GM12865 (cell line): ENCODE measurements at regions not wholly inside any gene's neighbourhood (a gene's known extent, or its start where the extent isn't known, plus 50 kb on each side); places are given as distances from the start of the nearest gene placed in this dataset.

Experiments used
- DNase-seq: peaks from one replicate; pipeline ENCODE4 v3.0.0; 2010; ENCODE audit warnings: low read depth
- H3K4me3 ChIP-seq: 2 replicates; pipeline ENCODE4 v1.5.1; 2011; ENCODE audit warnings: mild to moderate bottlenecking, low read depth, low read length, control low read depth
- TF ChIP-seq, protein P1 (sequence below): IDR thresholded peaks from 2 replicates; pipeline ENCODE4 v1.5.1; 2011; ENCODE audit warnings: low read length, control low read depth, low read depth, inconsistent platforms; ENCODE audit not compliant: insufficient read depth; ENCODE audit errors: missing control alignments

DNA sequence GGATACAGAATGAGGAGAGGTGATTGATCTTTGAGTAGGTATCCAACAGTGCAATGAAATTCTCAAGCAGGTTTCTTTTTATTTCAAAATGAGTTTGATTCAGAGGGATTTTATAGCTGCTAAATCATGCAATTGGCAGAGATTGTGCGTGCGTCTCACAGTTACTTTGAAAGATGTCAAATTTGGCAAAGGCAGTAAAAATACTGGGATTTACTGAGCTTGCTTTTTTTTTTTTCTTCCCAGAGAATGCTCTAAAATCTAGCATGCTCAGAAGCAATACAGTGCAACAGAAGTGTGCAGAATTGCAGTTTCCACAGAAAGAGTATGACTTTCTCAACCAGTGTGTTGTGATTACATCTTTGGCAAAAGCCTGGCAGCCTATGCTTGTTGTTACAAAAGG lies 410.7 kb upstream of the GOT2 start:
- TF ChIP-seq, protein P1, sequence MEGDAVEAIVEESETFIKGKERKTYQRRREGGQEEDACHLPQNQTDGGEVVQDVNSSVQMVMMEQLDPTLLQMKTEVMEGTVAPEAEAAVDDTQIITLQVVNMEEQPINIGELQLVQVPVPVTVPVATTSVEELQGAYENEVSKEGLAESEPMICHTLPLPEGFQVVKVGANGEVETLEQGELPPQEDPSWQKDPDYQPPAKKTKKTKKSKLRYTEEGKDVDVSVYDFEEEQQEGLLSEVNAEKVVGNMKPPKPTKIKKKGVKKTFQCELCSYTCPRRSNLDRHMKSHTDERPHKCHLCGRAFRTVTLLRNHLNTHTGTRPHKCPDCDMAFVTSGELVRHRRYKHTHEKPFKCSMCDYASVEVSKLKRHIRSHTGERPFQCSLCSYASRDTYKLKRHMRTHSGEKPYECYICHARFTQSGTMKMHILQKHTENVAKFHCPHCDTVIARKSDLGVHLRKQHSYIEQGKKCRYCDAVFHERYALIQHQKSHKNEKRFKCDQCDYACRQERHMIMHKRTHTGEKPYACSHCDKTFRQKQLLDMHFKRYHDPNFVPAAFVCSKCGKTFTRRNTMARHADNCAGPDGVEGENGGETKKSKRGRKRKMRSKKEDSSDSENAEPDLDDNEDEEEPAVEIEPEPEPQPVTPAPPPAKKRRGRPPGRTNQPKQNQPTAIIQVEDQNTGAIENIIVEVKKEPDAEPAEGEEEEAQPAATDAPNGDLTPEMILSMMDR: no peak
- H3K4me3 ChIP-seq: no peak overlapping the region
- DNase-seq: no peak

DNA sequence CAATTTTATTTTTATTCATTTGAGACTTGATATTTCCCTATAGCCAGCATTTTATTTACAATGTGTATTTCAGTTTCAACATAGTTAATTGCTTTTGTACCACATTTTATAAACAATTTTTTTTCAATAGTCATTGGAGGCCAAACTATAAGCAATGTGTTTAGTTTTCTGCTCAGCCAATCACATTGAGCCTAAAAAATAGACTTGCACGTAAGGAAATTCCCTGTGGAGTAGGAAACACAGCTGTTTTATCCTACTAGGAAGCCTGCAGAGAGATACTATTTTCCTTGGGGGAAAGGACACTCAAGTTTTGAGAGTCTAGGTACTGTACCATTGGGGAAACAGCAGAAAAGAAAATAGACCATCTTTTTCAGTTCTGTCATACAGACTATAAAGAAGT lies 410.2 kb upstream of the GOT2 start:
- TF ChIP-seq, protein P1: no peak
- H3K4me3 ChIP-seq: no peak overlapping the region
- no peak for DNase-seq

DNA sequence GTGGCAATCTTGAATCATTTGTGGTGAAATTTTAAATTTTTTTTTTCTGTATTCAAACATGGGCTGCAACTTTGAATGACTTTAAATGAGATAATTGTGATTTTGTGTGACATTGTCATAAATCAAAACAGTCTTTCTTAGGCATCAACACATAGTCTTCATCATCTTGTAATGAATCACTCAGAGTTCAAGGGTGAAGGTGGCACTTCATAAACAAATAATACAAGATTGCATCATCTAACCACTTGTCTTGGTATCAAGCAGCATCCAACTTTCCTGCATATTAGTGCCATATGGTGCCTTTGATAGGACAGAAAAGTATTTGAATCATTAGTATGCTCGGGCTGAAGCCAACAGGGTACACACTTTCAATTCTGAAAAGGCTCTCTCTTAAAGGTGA lies 392.4 kb upstream of the GOT2 start:
- no peak overlapping the region for H3K4me3 ChIP-seq
- TF ChIP-seq, protein P1: no peak
- DNase-seq: no peak

DNA sequence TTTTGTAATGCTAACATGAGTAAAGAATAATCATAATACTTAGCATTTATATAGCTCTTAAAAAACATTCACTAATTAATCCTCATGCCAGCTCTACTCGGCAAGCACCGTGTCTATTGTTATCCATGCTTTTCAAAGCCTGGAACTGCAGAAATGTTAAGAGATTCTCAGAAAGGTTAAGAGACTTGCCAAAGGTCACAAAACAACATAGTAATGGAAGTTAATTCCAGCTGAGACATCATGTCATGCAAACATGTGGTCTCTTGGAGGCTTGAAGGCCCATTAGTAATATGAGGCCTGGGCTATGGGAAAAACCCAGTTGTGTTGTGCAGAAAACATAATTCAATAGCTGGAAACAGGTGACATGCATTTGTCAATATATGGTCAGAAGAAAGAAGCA lies 389.9 kb upstream of the GOT2 start:
- DNase-seq: no peak
- H3K4me3 ChIP-seq: no peak overlapping the region
- TF ChIP-seq, protein P1: no peak

DNA sequence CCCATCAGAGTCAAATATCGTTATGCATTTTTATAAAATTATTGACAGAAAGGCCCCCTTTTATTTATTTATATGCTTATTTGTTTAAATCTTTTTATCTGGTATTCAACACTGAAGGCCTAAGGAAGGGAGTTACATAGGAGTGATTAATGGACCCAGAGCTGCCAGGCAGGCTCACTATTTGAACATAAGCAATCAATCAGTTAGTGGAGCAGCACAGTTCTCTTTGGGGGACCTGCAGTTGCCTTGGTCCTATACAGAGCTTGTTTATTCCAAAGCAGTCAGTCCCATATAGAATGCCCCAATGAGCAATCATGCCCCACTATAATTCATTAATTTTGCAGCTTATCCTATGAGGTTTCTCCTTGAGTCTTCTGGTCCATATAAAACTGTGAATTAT lies 389.4 kb upstream of the GOT2 start:
- no peak for DNase-seq
- no peak overlapping the region for H3K4me3 ChIP-seq
- TF ChIP-seq, protein P1: no peak

DNA sequence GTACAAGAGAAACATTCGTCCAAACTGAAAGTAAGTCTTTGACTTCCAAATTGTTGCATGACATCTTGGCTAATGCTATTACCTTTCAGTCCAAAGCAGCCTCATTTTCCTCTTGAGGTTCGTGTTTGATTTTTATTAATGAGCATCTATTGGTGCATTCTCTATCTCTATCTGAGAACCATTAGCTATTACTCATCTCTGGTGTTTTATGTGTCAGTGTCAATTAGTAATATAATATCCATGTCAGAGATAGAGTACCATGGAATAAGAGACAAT lies 388.1 kb upstream of the GOT2 start:
- no peak for DNase-seq
- TF ChIP-seq, protein P1: no peak
- H3K4me3 ChIP-seq: no peak overlapping the region

DNA sequence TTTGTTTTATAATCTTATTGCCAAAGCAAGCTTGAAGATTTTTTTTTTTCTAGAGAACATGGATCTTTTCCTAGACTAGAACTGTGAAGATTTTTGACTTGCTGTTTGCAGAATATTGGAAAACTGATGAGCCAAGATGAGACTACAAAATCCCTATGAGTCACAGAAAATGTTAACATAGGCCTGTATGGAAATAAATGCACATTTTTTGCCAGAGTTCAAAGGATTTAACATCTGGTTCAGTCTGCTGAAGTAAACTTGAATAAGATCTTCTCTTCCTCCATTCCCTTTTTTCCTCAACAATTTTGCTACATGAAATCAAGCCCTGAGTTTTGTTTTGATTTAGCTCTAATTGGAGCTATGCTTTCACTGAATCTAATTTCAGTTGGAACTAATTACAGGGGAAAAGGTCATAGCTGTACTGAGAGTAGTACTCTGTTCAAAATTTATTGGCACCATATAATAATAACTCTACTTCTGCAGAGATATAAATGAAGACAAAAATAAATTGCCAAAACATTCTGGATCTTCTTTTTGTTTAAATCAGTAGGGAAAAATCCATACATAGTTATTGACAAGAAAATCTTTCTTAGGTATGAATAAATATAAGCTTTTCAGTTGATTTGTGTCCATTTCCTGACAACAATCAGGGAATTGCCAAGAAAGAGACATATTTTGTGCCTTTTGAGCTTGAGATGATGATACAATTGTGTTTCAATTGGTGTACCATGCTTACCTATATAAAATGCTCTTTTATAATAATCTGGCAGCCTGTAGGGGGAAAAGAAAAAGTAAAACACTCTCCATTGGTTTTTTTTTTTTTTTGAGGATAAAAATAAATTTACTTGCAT lies 387.5 kb upstream of the GOT2 start:
- DNase-seq: no peak
- TF ChIP-seq, protein P1: no peak

More for the DNA sequence above, 387.5 kb upstream of the GOT2 start:
- no peak overlapping the region for H3K4me3 ChIP-seq
